Activated effector memory CD4-positive, alpha-beta T cell treated with anti-CD3 and anti-CD28 coated beads, Interleukin-2, amount 50 U/mL, for 16 hours (primary cell): ENCODE measurements at regions not wholly inside any gene's neighbourhood (a gene's known extent, or its start where the extent isn't known, plus 50 kb on each side); places are given as distances from the start of the nearest gene placed in this dataset.
"Not testable (repeated sequence)": the region's sequence is repeated elsewhere in the genome, so short reads cannot be mapped to it uniquely, and the experiment has no call there.

Experiments used
- DNase-seq: peaks from one replicate; pipeline ENCODE4 v3.0.0-alpha.2; 2020

GRCh38 chr12:75863533-75863932 is 168.0 kb downstream of the PHLDA1 start:
- no peak for DNase-seq

GRCh38 chr12:75862692-75863471 is 168.7 kb downstream of the PHLDA1 start:
- DNase-seq, result no peak

- DNase-seq, result no peak
These were observed 171.7 kb downstream of the PHLDA1 start for GRCh38 chr12:75859868-75860267.

GRCh38 chr12:75856235-75856634 is 175.3 kb downstream of the PHLDA1 start:
- DNase-seq, result no peak

GRCh38 chr12:75855360-75855759 is 176.2 kb downstream of the PHLDA1 start:
- no peak for DNase-seq

- DNase-seq, result no peak
These were observed 176.8 kb downstream of the PHLDA1 start for GRCh38 chr12:75854681-75855309.

- not testable (repeated sequence) for DNase-seq
These were observed 177.4 kb downstream of the PHLDA1 start for GRCh38 chr12:75854137-75854536.

- DNase-seq, result no peak
These were observed 177.9 kb downstream of the PHLDA1 start for GRCh38 chr12:75853626-75854025.

GRCh38 chr12:75852956-75853355 is 178.6 kb downstream of the PHLDA1 start:
- DNase-seq, result no peak

GRCh38 chr12:75852143-75852542 is 179.4 kb downstream of the PHLDA1 start:
- DNase-seq, result no peak

- no peak for DNase-seq
These were observed 180.7 kb downstream of the PHLDA1 start for GRCh38 chr12:75850721-75851462.

- no peak for DNase-seq
These were observed 182.6 kb downstream of the PHLDA1 start for GRCh38 chr12:75848961-75849360.

GRCh38 chr12:75848431-75848925 is 183.1 kb downstream of the PHLDA1 start:
- no peak for DNase-seq

GRCh38 chr12:75846102-75846501 is 185.5 kb downstream of the PHLDA1 start:
- DNase-seq, result no peak

- no peak for DNase-seq
These were observed 186.6 kb downstream of the PHLDA1 start for GRCh38 chr12:75844985-75845384.

GRCh38 chr12:75844049-75844770 is 187.4 kb downstream of the PHLDA1 start:
- no peak for DNase-seq

GRCh38 chr12:75842090-75842489 is 189.5 kb downstream of the PHLDA1 start:
- no peak for DNase-seq

GRCh38 chr12:75840994-75841355 is 190.6 kb downstream of the PHLDA1 start:
- no peak for DNase-seq

- DNase-seq, result no peak
These were observed 193.3 kb downstream of the PHLDA1 start for GRCh38 chr12:75838309-75838708.

GRCh38 chr12:75837700-75838099 is 193.9 kb downstream of the PHLDA1 start:
- DNase-seq, result no peak

GRCh38 chr12:75836533-75836932 is 195.0 kb downstream of the PHLDA1 start:
- no peak for DNase-seq

- DNase-seq, result no peak
These were observed 197.0 kb downstream of the PHLDA1 start for GRCh38 chr12:75834591-75834990.

GRCh38 chr12:75833268-75833667 is 198.3 kb downstream of the PHLDA1 start:
- no peak for DNase-seq
